COLO668 (cell line): ENCODE measurements at regions not wholly inside any gene's neighbourhood (a gene's known extent, or its start where the extent isn't known, plus 50 kb on each side); places are given as distances from the start of the nearest gene placed in this dataset.
"Not testable (repeated sequence)": the region's sequence is repeated elsewhere in the genome, so short reads cannot be mapped to it uniquely, and the experiment has no call there.

Source experiments
- DNase-seq: peaks from one replicate; lab custom pipeline; 2025; ENCODE audit not compliant: unreplicated experiment; lab: John Stamatoyannopoulos, UW

DNA sequence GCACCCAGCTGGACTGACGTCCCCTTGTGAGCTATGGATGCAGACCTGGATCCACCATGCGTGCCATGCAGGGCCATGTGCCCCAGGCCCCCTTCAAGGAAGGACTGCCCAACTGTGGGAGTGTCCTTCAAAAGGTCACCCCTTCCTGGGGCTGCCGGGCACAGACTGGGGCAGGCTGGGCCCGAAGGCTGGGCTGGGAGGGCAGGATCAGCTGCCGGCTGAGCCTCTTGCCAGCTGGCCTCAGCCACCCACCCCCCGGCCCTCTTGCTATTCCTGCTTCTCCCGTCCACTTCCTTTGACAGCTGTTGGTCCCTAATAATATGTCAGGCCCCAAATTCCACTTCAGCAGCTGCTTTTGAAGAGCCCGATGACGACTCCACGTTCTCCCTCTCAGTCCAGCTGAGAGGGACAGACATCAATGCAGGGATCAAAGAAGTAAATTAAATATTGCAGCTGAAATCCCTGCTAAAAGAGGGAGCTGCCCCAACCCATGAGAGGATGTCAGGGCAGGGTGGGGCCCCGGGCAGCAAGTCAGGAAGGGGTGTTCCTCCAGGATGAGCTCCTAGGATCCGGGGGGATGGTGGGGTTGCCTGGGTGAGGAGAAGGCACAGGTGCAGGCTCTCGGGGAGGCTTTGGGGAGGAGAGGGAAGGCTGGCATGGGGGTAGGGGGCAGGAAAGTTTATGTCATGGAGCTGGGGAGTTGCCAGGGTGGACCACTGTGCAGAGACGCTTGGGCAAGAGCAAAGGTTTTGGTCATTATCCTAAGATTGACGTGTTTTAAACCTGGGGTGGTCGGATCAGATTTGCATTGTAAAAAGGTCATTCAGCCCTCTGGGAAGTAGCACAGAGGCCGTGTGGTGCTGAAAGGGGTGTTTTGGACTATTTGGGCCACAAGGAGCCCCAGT is 185.0 kb downstream of the ANKRD60 start:
- no peak for DNase-seq

DNA sequence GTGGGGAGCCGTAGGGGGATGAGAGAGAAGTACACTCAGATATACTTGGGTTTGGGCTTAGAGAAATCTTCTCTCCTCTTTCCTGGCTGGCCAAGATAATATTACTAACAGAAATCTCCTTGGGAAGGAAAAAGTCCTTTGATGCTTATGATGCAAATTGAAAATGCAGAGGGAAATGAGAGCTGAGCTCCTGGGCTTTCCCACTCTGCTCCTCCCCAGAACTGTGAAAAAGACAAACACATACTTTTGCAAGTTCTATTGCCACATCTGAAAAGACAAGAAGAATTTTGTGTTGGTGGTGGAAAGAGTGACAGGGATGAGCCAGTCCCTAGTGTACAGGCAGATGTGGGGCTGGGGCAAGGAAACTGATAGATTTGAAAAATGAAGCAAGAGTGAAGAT is 185.9 kb downstream of the ANKRD60 start:
- DNase-seq = no peak

GRCh38 chr20:58040447-58041290 is 187.8 kb downstream of the ANKRD60 start:
- no peak for DNase-seq

GRCh38 chr20:58039274-58040092 is 189.0 kb downstream of the ANKRD60 start:
- no peak for DNase-seq

- DNase-seq = no peak
Measured at GRCh38 chr20:58038123-58038654, 190.3 kb downstream of the ANKRD60 start.

GRCh38 chr20:58037631-58038030 is 190.8 kb downstream of the ANKRD60 start:
- DNase-seq = no peak

DNA sequence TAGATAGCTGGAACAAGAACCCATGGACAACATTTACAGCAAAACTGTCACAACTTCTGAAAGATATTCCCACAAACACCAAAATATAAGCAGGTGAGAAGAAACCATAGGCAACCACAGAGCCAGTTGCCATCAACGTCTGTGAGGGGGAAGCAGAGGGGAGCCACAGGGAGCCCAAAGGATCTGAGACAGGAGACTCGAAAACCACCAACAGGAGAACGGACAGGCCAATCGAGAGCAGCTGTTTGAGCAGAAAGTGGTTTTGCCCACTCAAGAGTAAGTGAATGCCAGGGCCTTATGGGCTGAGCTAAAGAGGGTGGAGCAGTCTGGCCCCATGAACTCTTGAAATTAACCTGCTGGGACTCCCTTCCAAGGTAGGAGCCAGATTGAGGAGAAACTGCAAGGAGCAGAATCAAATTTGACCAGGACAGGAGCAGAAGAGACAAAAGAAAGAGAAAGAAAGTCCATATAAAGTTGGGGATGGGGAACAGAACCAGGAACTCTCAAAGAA is 195.4 kb downstream of the ANKRD60 start:
- no peak for DNase-seq

DNA sequence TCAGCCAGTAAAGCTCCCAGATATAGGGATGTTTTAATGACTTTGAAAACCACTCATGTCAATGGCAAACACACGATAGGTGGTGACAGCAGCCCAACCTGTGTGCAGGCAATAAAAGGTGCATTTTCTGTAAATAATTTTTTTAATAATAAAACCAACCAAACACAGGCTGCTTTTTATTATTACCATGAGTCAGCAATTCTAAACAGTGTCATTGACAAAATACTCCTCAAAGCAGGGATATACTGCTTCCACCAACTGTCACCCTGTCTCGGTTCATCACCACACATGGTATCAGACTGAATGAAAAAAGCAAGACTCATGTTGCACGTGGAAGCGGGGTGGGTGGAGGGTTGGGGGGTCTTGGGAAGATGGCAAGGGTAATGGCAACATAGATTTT is 195.9 kb downstream of the ANKRD60 start:
- no peak for DNase-seq

DNA sequence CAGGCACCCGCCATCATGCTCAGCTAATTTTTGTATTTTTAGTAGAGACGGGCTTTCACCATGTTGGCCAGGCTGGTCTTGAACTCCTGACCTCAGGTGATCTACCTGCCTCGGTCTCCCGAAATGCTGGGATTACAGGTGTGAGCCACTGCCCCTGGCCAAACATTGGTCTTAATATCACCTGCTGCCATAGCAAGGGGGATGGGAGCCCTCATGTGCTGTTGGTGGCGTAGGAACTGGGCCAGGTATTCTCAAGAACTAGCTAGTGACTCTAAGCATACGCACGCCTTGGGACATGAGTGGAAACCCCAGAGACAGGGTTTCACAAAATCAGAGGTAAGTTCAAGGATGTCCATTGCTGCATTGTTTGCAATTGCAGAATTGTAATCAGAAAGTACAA is 197.1 kb downstream of the ANKRD60 start:
- DNase-seq = not testable (repeated sequence)

DNA sequence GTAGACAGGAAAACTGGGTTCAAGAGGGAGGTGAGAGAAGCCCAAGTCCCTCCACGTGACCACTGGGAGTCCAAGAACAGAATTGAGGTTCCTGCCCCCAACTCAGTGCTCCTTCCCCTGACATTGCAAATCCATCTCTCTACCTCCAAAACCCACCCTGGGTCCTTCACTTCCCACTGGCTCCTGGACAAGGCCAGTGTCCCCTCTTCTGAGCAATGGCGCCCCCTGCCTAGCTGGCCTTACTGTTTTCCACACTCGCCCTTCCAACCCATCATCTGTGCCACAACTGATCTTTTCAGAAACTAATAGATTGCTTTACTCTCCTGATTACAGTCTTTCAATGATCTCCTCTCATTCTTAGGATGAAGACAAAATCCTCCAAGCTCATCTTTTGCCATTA is 200.3 kb downstream of the ANKRD60 start:
- DNase-seq = no peak

- no peak for DNase-seq
Measured at GRCh38 chr20:58026361-58026760, 202.1 kb downstream of the ANKRD60 start.

DNA sequence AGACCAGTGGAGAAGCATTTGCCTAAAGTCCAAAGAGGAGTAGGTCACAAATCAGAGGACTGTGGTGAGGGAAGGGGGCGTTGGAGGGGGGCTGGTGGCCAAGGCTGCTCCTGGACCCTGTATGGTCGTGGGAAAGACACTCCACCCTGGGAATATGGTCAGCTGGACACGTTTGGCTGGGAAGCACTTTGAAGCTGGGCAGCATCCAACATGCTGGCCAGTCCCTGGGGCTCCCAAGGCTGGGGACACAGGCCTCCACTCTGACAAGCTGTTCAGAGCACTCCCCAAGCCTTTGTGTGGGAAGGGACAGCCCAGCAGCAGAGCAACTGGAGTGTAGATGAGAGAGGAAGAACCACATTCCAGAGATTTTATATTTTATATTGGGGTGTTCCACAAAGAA is 203.2 kb downstream of the ANKRD60 start:
- no peak for DNase-seq

DNA sequence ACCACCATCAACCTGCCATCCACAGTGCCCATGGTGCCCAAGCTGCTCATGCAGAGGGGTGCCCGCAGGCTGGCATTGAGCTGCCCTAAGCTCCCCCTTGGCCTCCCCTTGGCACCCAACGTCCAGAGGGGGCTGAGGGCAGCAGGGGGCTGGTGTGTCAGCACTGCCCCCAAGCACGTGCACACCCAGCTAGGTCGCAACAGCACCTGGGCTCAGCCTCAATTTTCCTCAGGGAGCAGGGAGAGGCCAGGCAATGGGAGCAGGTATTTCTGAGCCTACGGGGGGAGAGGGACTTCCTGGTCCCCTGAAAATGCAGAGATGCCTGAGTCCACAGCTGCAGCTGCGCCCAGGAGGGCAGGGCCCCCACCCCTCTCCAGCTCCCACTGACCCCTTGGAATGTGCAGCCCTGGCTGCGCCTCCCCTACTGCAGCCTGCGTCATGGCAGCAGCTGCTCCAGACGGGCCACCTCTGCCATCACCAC is 204.2 kb downstream of the ANKRD60 start:
- DNase-seq = no peak

GRCh38 chr20:58023781-58024180 is 204.7 kb downstream of the ANKRD60 start:
- no peak for DNase-seq

DNA sequence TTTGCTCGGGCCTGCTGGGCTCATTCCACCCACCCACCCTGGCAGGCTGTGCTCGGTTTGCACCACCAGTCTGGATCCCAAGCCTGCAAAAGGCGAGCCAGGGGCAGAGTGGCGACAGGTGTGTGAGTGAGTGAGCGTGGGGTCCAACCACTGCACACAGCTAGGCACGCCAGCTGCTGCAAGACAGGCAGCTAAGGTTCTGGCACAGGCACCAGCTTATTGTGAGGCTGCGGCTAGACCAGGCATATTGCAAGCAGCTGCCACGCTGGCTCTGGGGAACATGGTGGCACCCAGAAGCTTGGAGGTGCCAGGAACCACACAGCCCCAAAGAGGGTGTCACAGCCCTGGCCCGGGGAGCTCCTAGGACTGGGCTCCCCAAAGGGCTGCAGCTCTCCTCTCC is 205.1 kb downstream of the ANKRD60 start:
- DNase-seq = no peak

GRCh38 chr20:58022711-58023110 is 205.7 kb downstream of the ANKRD60 start:
- DNase-seq = no peak

GRCh38 chr20:58021481-58021880 is 207.0 kb downstream of the ANKRD60 start:
- no peak for DNase-seq

DNA sequence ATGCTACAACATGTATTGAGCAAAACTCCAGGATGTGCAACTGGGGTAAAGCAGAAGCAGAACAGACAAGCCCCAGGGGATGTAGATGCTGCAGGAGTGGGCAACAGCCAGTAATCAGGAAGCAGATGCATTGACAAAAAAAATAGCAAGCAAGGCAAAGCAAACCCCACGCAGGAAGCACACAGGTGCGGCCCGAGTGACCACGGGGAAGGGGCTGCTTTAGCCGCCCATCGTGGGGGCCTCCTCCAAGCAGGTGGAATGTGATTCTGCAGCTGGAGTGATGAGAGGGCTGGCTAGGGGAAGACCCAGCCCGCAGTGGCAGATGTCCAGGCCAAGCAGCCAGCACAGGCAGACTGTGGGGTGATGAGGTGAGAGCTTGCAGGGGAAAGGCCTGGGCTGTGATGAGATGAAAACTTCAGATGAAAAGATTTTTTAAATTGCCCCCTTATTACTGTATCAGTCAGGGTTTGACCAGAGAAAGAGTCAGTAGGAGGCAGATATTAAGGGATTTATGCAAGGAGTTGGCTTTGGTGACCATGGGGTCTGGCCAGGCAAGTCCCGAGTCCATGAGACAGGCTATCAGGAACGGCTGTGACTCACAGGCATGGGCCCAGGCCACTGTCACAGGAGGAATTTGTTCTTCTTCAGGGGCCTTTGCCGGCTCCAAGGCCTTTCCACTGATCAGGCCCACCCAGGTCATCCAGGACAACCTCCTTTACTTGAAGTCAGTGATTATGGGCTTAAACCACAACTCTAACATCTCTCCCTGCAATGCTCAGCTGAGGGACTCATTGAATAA is 207.6 kb downstream of the ANKRD60 start:
- no peak for DNase-seq

GRCh38 chr20:58019850-58020625 is 208.4 kb downstream of the ANKRD60 start:
- DNase-seq = no peak
